Tongue (tissue), 1 donor: ENCODE measurements at regions not wholly inside any gene's neighbourhood (a gene's known extent, or its start where the extent isn't known, plus 50 kb on each side); places are given as distances from the start of the nearest gene placed in this dataset.

ENCODE experiments used
- DNase-seq: peaks from one replicate; pipeline ENCODE4 v3.0.0-alpha.2; 2015

DNA sequence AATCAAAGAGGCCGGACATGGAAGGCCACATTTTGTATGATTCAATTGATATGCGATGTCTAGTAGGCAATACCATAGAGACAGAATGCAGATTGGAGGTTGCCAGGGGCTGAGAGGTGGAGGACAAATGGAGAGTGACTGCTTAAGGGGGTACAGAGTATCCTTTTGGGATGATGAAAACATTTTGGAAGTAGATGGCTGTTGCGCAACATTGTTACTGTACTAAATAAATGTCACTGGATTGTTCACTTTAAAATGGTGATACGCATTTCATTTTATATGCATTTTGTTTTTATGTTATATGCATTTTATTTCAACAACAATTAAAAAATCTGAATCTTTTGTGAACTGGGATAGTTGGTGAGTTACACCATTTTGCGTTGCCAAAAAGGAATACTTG is 99.7 kb upstream of the AGBL1 start:
- DNase-seq, result no peak

DNA sequence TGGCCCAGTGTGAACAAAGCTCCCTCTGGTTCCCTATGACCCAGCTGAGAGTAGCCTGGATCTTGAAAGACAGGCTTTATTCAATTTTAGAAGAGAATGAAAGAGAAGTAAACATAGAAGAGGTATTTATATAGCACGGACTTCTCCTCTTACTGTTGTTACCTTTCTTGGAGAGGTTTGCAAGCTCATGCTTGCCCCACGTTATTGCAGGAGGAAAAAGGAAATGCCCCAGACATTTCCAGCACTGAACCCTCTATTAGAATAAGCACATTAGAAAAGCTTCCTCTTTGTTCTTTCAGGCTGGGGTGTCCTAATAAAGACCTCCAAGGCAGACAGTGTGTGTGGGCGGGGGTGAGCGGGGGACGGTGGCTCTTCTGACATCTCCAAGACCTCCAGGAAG is 98.7 kb upstream of the AGBL1 start:
- DNase-seq, result no peak

DNA sequence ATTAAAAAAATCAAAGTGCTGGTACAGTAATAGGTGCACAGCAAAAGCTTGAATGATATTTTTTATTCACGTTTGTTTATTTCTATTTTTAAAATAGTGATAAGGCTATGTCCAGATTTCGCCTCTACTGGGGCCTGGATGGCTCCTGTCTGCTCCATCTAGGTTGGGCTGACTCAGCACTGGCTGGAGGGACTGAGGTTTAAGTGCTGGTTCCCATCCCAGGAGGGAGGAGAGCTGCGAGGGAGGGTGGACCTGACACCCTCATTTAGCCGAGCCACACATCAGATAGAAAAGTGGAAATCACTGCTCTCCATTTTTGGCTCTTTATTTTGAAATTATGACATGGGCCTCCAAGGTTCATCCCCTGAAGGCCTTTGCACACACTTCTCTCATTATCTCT is 95.4 kb upstream of the AGBL1 start:
- DNase-seq, result peak; percentile 22

DNA sequence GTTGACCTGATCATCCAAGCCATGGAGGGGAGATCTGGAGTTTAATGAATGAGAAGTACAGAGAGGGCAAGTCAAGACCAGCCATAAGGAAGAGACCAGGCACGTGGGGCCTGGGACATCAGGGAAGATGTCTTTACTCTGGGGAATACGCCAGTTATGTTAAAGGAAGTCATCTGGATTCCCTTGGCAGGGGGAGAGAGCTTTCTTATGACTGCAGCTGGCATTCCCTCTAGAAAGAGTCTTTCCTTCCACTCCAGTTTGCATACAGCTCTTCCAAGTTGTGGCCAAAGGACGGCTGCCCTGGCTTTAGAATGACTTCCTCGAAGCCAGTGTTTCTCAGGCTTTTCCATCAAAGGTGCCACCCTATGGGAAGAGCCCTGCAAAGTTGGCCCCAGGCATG is 93.6 kb upstream of the AGBL1 start:
- no peak for DNase-seq

DNA sequence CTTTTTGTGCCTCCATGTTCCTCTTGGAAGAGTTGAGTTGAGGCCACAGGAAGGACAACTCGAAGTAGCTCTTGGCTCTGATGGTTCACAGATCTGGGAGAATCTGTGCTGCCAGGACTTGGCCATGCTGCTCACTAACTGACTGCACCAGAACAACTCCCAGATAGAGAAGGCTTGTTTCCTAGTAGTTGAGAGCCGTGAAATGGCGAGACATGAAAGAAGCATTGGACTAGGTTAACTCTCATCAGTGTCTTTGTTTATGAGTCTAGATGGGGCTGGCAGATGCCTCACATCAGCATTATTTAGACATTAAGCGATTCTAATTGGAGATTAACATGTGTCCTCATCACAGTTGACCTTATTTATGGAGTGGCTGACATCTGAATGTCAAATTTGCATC is 92.9 kb upstream of the AGBL1 start:
- no peak for DNase-seq

DNA sequence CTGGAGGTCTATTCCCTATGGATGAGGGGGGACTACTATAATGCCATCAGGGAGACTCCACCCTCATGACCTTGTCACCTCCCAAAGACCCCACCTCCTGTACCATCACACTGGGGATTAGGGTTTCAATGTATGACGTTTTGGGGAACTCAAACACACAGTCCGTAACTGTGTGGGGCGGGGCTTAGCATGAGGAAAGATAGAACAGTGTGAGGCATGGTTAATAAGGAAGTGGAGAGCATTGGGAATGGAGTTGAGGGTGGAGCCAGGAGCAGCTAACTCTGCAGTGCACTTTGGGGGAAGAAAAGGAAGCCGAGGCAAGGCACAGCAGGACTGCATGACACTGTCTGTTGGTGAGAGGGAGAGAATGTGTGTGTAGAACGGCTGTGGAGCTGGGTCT is 90.9 kb upstream of the AGBL1 start:
- DNase-seq, result no peak

DNA sequence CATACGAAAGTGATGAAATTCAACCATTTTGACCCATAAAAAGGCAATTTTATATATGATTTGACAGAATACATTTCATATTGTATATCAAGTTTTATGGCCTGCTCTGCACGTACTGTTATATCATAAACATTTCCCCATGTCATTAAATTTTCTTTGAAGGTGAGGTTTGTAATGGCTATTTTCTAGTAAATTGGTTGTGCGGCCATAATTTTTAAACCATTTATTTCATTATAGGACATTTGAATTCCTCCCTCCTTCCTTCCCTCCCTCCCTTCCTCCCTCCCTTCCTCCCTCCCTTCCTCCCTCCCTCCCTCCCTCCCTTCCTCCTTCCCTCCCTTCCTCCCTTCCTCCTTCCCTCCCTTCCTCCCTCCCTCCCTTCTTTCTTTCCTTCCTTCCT is 87.4 kb upstream of the AGBL1 start:
- DNase-seq, result no peak

DNA sequence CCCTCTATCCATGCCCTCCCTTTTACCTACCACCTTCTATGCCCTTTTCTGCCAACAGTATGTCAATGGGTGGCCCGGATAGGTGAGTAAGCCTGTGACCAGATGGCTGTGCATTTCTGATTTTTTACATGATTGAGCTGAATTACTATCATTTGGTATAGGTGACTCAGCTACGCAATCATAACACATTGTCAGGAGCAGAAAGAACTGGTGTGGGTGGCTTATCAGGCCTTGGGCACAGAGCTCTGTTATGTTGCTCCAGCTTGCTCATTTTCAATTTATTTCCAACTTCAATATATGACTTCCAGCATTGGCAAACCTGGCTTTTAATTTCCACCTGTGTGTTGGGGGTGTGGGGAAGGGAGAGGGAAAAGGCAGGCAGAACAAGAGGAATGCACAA is 86.6 kb upstream of the AGBL1 start:
- DNase-seq, result no peak

- DNase-seq, result no peak
These were observed 82.1 kb upstream of the AGBL1 start for GRCh38 chr15:85997618-85998017.

DNA sequence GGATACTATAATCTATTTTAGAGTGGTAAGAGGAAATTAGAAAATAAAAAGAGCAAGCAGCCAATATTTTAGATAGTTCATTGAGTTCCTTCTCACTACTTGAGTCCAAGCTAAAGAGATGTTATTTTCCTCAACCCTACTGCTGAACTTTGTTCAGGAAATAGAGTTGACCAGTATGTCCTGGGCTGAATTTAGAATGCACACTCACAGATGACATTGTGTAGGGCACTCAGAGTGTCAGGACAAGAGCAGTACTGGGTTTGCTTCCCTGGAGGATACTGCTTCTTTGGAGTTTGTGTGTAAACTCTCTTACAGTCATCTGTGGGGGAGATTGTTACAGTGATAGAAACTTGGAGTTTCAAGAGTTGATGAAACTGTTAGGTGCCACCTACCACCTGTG is 80.0 kb upstream of the AGBL1 start:
- DNase-seq, result no peak

GRCh38 chr15:86001200-86001599 is 78.5 kb upstream of the AGBL1 start:
- peak; percentile 17 for DNase-seq

GRCh38 chr15:86002444-86002843 is 77.2 kb upstream of the AGBL1 start:
- peak; percentile 46 for DNase-seq

- no peak for DNase-seq
These were observed 75.6 kb upstream of the AGBL1 start for GRCh38 chr15:86004061-86004460.

DNA sequence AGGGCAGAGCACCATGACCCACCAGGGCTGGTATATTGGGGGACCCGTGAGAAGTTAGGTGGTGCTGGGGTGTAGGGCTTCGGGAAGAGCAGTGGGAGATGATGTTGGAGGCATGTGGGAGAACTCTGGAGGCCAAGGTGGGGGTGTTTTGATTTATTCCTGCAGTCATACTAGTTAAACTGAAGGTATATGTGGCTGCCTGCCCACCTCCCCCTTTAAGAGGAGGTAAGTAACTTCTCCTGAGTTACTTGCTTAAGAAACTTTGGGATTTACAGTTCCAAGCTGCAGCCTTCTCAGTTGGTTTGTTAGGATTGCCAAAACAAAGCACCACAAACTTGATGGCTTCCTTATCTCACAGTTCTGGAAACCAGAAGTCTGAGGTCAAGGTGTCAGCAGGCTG is 73.1 kb upstream of the AGBL1 start:
- DNase-seq, result no peak

- DNase-seq, result no peak
These were observed 69.9 kb upstream of the AGBL1 start for GRCh38 chr15:86009727-86010126.

GRCh38 chr15:86010398-86010797 is 69.3 kb upstream of the AGBL1 start:
- no peak for DNase-seq

DNA sequence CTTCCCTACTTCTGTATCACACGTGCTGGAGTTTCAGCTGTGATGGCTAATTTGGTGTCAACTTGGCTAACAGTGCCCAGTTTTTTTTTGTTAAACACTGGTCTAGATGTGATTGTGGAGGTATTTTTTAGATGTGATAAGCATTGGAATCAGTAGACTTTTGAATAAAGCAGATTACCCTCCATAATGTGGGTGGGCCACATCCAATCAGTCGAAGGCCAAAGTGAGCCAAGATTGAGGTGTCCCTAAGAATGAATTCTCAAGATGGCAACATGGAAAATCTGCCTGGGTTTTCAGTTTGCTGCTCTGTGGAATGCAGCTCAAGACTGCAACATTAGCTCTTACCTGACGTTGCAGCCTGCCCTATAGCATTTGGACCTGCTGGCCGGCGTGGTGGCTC is 68.8 kb upstream of the AGBL1 start:
- no peak for DNase-seq

- no peak for DNase-seq
These were observed 65.7 kb upstream of the AGBL1 start for GRCh38 chr15:86014016-86014415.

GRCh38 chr15:86016750-86017149 is 62.9 kb upstream of the AGBL1 start:
- no peak for DNase-seq

DNA sequence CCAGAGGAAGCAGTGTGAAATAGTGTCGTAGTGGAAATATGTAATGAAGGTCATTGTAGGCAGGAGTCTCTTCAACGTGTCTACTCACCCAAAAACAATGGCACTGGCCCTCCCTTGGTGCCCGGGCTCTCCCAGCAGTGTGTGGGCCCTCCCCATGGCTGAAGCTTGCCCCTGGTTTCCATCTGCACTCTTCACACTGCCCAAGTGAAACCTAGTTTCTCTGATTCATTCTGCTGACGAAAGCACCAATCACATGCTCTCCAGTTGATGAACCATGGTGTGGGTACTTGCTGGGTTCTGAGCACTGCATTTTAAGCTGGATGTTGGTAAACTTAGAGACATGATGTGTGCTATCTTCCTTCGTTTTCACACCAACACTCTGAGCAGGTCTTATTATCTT is 61.0 kb upstream of the AGBL1 start:
- DNase-seq, result no peak

- DNase-seq, result peak; percentile 29
These were observed 58.1 kb upstream of the AGBL1 start for GRCh38 chr15:86021281-86022264.

GRCh38 chr15:86028961-86029360 is 50.7 kb upstream of the AGBL1 start:
- no peak for DNase-seq
